Tibial artery (tissue), 4 donors: ENCODE measurements at regions not wholly inside any gene's neighbourhood (a gene's known extent, or its start where the extent isn't known, plus 50 kb on each side); places are given as distances from the start of the nearest gene placed in this dataset.

ENCODE experiments used
- DNase-seq, 2 donors: peaks; one replicate each; pipeline ENCODE4 v3.0.0-alpha.2; 2019
- H3K27ac ChIP-seq, 2 donors: fragments of 200-600 bp; sonication (generic) in 1 of 2; 1 replicate in 1 of 2; 2 replicates in 1 of 2; pipeline ENCODE4 v1.5.1; 2018 to 2019; ENCODE audit warnings: mild to moderate bottlenecking in 1 of 2
- H3K27me3 ChIP-seq, 2 donors: fragments of 200-600 bp; sonication (generic) in 1 of 2; one replicate each; pipeline versions ENCODE4 v1.5.1 to v1.6.0; 2016 to 2019
- H3K36me3 ChIP-seq, 3 donors: fragments of 200-600 bp; sonication (generic) in 2 of 3; one replicate each; pipeline ENCODE4 v1.5.1; 2016 to 2019; ENCODE audit warnings: mild to moderate bottlenecking in 2 of 3
- H3K4me1 ChIP-seq, 4 donors: fragments of 200-600 bp; sonication (generic) in 2 of 4; 1 replicate in 3 of 4; 2 replicates in 1 of 4; pipeline ENCODE4 v1.5.1; 2016 to 2019
- H3K4me3 ChIP-seq, 2 donors: fragments of 200-600 bp; sonication (generic) in 1 of 2; 1 replicate in 1 of 2; 2 replicates in 1 of 2; pipeline ENCODE4 v1.5.1; 2018 to 2019; ENCODE audit warnings: mild to moderate bottlenecking in 2 of 2
- H3K9me3 ChIP-seq, 3 donors: fragments of 200-600 bp; sonication (generic) in 1 of 3; one replicate each; pipeline ENCODE4 v1.5.1; 2016 to 2019
- intact Hi-C: fragments of 100-400 bp; cut with DNase I; formaldehyde crosslinking; loops from one replicate; pipeline ENCODE4 v1.15.0; 2023; ENCODE audit warnings: low total_unique reads
- TF ChIP-seq, protein P1 (sequence below), 2 experiments: fragments of 200-600 bp in 1 of 2; fragments of 450-650 bp in 1 of 2; IDR thresholded peaks; one replicate each; pipeline ENCODE4 v1.5.1; 2017 to 2019; ENCODE audit warnings: antibody characterized with exemption in 2 of 2, mild to moderate bottlenecking in 1 of 2, moderate library complexity in 1 of 2

DNA sequence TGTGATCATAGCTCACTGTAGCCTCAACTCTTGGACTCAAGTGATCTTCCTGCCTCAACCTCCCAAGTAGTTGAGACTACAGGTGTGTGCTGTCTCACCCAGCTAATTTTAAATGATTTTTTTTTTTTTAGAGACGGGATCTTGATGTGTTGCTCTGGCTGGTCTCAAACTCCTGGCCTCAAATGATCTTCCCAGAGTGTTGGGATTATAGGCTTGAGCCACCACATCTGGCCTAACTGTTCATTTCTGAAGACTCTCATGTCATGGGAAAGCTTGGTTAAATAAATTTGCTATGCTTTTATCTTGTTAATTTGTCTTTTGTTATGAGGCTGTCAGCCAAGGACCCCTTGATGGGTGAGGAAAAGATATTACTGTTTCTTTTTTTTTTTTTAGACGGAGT is 134.0 kb downstream of the MIS18A start:
- Histone ChIP-seq H3K4me3 (no peak overlapping the region), H3K27me3 (no peaks in the 10 kb centered on the region), H3K36me3 (no peaks in the 10 kb centered on the region), H3K27ac (no peak overlapping the region), H3K4me1 (peaks cover 0 to 17% (median 11%) of the 10 kb centered on the region in 4 donors), H3K9me3 (peaks cover 0 to 10% (median 2%) of the 10 kb centered on the region in 3 donors)
- TF ChIP-seq, protein P1, sequence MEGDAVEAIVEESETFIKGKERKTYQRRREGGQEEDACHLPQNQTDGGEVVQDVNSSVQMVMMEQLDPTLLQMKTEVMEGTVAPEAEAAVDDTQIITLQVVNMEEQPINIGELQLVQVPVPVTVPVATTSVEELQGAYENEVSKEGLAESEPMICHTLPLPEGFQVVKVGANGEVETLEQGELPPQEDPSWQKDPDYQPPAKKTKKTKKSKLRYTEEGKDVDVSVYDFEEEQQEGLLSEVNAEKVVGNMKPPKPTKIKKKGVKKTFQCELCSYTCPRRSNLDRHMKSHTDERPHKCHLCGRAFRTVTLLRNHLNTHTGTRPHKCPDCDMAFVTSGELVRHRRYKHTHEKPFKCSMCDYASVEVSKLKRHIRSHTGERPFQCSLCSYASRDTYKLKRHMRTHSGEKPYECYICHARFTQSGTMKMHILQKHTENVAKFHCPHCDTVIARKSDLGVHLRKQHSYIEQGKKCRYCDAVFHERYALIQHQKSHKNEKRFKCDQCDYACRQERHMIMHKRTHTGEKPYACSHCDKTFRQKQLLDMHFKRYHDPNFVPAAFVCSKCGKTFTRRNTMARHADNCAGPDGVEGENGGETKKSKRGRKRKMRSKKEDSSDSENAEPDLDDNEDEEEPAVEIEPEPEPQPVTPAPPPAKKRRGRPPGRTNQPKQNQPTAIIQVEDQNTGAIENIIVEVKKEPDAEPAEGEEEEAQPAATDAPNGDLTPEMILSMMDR (IDR thresholded peaks at IDR 0.05): no peak
- no peak for DNase-seq
- intact Hi-C loops: no loop called here

DNA sequence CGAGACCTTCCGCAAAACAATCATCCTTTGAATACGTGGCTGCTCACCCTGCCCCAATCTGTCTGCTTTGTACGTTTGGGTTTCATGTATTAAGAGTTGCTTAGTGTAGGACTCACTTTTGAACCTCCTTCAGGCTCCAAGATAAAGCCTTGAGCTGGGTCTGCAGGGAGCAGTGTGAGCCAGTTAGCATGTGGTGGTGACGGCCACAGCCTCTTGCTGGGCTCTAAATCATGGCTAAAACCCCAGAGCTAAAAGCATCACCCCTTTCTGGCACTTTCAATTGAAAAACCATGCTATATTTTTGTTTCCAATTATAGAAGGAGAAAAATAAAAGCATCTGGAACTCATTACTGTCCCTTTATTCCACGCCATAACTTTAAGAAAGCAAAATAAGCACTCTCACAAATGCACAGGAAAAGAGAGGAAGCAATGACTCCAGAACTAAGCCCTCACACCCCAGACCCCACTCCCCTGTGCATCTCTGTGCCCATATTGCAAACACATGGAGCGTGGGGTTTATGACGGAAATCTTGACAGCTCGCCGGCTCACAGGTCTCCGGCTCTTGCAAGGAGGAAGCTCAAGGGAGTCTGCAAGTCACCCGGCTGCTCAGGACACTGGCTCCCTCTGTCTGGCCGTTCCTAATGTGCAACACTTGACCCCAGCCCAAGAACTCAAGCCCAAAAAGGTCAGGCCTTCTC is 135.5 kb downstream of the MIS18A start:
- TF ChIP-seq, protein P1 (IDR thresholded peaks at IDR 0.05): no peak
- Histone ChIP-seq H3K4me3 (no peak overlapping the region), H3K9me3 (peaks cover 0 to 10% (median 2%) of the 10 kb centered on the region in 3 donors), H3K27me3 (no peaks in the 10 kb centered on the region), H3K27ac (no peak overlapping the region), H3K36me3 (no peaks in the 10 kb centered on the region), H3K4me1 (peaks cover 0 to 17% (median 11%) of the 10 kb centered on the region in 4 donors)
- DNase-seq: no peak
- intact Hi-C loops: no loop called here

DNA sequence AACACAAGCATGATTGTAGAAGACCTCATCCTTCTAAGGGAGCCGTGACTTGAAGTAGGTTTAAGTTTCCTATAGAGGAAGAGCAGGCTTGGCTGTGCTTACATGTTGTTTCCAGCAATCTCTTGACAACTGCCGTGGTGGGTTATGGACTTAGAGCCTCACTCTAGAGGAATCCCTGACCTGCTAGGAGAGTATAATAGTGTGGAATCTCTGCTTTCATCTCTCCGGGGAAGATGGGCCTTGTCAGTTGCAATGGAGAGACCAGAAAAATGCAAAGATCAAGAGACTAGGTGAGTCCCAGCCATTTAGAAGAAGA is 137.6 kb downstream of the MIS18A start:
- H3K4me3 ChIP-seq: no peak overlapping the region
- H3K27ac ChIP-seq: no peak overlapping the region
- TF ChIP-seq, protein P1 (IDR thresholded peaks at IDR 0.05): no peak
- intact Hi-C loops: no loop called here
- peaks cover 0 to 22% (median 14%) of the 10 kb centered on the region in 4 donors for H3K4me1 ChIP-seq
- no peaks in the 10 kb centered on the region for H3K9me3 ChIP-seq
- DNase-seq: no peak
- H3K36me3 ChIP-seq: no peaks in the 10 kb centered on the region
- H3K27me3 ChIP-seq: no peaks in the 10 kb centered on the region

DNA sequence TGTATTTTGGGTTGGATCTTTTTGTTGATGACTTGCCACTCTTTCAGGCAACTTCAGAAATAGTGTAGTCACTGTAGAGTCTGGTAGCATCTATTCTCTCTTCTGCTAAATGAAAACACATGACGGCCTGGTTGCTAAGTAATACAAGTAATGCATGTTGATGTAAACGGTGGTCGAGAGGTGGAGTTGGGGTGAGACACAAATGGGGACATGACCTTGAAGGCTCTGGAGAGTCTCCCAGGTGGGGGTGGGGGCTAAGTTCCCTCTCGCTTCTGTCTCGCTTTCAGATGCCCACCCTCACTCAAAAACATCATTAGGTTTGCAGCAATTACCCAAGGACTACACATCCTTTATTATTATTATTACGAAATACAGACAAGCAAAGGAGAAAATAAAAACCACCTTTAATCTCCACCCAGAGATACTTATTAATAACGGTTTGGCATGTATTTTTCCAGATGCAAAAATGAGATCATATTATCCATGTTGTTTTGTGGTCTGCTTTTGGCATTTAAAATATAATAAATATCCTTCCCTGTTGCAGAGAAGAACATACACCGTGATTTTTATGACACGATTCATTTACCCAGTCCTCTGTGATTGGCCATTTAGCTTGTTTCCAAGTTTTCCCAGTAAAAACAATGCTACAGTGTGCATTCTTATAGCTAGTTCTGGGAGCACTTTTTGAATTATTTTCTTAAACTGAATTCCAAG is 138.1 kb downstream of the MIS18A start:
- Histone ChIP-seq H3K4me1 (peaks cover 0 to 27% (median 18%) of the 10 kb centered on the region in 4 donors), H3K9me3 (no peaks in the 10 kb centered on the region), H3K27ac (no peak overlapping the region), H3K36me3 (no peaks in the 10 kb centered on the region), H3K4me3 (no peak overlapping the region), H3K27me3 (no peaks in the 10 kb centered on the region)
- intact Hi-C loops: no loop called here
- TF ChIP-seq, protein P1 (IDR thresholded peaks at IDR 0.05): no peak
- DNase-seq: no peak

DNA sequence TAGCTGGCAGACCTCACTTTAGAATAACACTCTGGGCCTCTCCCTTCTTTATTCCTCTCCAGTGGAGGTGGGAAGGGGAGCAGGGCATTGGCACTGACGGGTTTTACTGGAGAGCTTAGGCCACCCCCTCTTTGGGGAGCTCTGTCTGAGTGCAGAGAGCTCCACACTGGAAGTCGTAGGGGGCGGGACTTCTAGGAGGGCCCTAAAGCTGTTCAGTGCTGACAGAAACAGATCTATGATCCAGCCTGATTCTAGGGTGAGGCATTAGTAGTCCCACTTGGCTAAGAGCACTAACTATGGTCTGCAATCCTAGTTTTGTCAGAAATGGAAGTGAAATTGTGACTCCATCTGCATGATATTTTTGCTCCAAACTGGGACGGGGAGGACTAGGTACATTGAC is 138.7 kb downstream of the MIS18A start:
- Histone ChIP-seq H3K9me3 (no peaks in the 10 kb centered on the region), H3K4me1 (peaks cover 0 to 33% (median 23%) of the 10 kb centered on the region in 4 donors), H3K36me3 (no peaks in the 10 kb centered on the region), H3K4me3 (no peak overlapping the region), H3K27me3 (no peaks in the 10 kb centered on the region), H3K27ac (no peak overlapping the region)
- TF ChIP-seq, protein P1 (IDR thresholded peaks at IDR 0.05): no peak
- intact Hi-C loops: no loop called here
- no peak for DNase-seq
